Caco-2 (cell line): ENCODE measurements at regions not wholly inside any gene's neighbourhood (a gene's known extent, or its start where the extent isn't known, plus 50 kb on each side); places are given as distances from the start of the nearest gene placed in this dataset.

Experiments
- BruUV-seq: library from RNA; stranded (reverse); fragments of 400-500 nt; replicated peaks from 2 replicates; lab custom pipeline; 2021; lab: Mats Ljungman, UMichigan
- CTCF ChIA-PET: fragments of 300-600 bp; sonication (Branson Sonifier 250); formaldehyde crosslinking; loops from one replicate; lab custom pipeline; 2022; ENCODE audit warnings: antibody characterized with exemption; lab: Charles Lee
- POLR2A ChIA-PET: fragments of 300-600 bp; sonication (Branson Sonifier 250); formaldehyde crosslinking; loops from one replicate; lab custom pipeline; 2022; ENCODE audit warnings: antibody characterized with exemption; lab: Charles Lee
- DNase-seq, 2 experiments: peaks; one replicate each; pipeline versions ENCODE4 v3.0.0 to v3.0.0-alpha.2; 2020 to 2022
- H3K27me3 ChIP-seq: replicated peaks from 2 replicates; pipeline ENCODE4 v1.6.0; 2011; ENCODE audit warnings: low read length; ENCODE audit not compliant: control insufficient read depth, insufficient read depth
- H3K36me3 ChIP-seq: 2 replicates; pipeline ENCODE4 v1.5.1; 2011; ENCODE audit warnings: low read length; ENCODE audit not compliant: control insufficient read depth, insufficient read depth
- H3K4me1 ChIP-seq: fragments of 250-450 bp; sonication (Bioruptor Pico); 2 replicates; pipeline ENCODE4 v1.5.1; 2020; ENCODE audit warnings: mild to moderate bottlenecking
- H3K4me3 ChIP-seq: 2 replicates; pipeline ENCODE4 v1.5.1; 2011; ENCODE audit warnings: low read depth, mild to moderate bottlenecking, control low read depth, low read length
- H3K9me3 ChIP-seq: fragments of 250-450 bp; sonication (Bioruptor Pico); 2 replicates; pipeline ENCODE4 v1.5.1; 2020; ENCODE audit warnings: mild to moderate bottlenecking, moderate library complexity
- H3K27ac Mint-ChIP-seq: one replicate; pipeline ENCODE4 v1.8.0; 2022; ENCODE audit warnings: mixed read lengths; ENCODE audit not compliant: unreplicated experiment
- H3K27me3 Mint-ChIP-seq: one replicate; pipeline ENCODE4 v1.8.0; 2022; ENCODE audit warnings: mixed read lengths; ENCODE audit not compliant: insufficient read depth, unreplicated experiment
- H3K36me3 Mint-ChIP-seq: one replicate; pipeline ENCODE4 v1.8.0; 2022; ENCODE audit warnings: mild to moderate bottlenecking, mixed read lengths; ENCODE audit not compliant: insufficient read depth, unreplicated experiment
- H3K4me1 Mint-ChIP-seq: one replicate; pipeline ENCODE4 v1.8.0; 2022; ENCODE audit warnings: low read depth, mixed read lengths; ENCODE audit not compliant: unreplicated experiment
- H3K4me3 Mint-ChIP-seq: one replicate; pipeline ENCODE4 v1.8.0; 2022; ENCODE audit warnings: mild to moderate bottlenecking, moderate library complexity, mixed read lengths; ENCODE audit not compliant: unreplicated experiment
- H3K9me3 Mint-ChIP-seq: one replicate; pipeline ENCODE4 v1.8.0; 2022; ENCODE audit warnings: mixed read lengths; ENCODE audit not compliant: unreplicated experiment
- intact Hi-C: fragments of 100-400 bp; cut with micrococcal nuclease; formaldehyde crosslinking; loops from one replicate; pipeline ENCODE4 v1.10.0; 2022; ENCODE audit not compliant: unreplicated experiment
- TF ChIP-seq, protein P1 (sequence below), 2 experiments: fragments of 200-600 bp in 1 of 2; IDR thresholded peaks; 1 replicate in 1 of 2; 2 replicates in 1 of 2; pipeline versions ENCODE4 v1.5.1 to v1.8.0; 2011 to 2022; ENCODE audit warnings: antibody characterized with exemption in 1 of 2, control low read depth in 1 of 2, inconsistent platforms in 1 of 2, low read depth in 1 of 2, low read length in 1 of 2, mild to moderate bottlenecking in 1 of 2, moderate library complexity in 1 of 2; ENCODE audit not compliant: insufficient read depth in 1 of 2, severe bottlenecking in 1 of 2, unreplicated experiment in 1 of 2

DNA sequence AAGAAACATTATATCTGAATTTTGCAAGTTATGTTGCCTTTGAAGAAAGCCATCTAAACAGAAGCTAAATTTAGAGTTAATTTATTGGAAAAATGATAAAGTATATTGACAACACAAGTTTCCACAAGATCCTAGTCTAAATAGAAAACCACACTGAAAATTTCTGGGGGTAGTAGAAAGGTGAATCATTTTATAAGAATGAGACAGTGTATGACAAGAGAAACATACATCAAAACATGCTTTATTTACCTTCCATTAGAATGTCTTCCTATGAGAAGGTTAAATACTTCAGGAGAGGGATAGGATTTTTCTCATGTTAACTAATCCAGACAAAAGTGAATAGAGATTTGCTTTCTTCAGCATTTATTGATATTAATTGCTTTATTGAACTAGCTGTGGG, 1389.8 kb upstream of the ZEB2 start:
- no TSS peak for BruUV-seq
- ChIA-PET POLR2A (no interaction called here), CTCF (no interaction called here)
- H3K9me3 ChIP-seq, result no peaks in the 10 kb centered on the region
- no peak for DNase-seq
- TF ChIP-seq, protein P1, sequence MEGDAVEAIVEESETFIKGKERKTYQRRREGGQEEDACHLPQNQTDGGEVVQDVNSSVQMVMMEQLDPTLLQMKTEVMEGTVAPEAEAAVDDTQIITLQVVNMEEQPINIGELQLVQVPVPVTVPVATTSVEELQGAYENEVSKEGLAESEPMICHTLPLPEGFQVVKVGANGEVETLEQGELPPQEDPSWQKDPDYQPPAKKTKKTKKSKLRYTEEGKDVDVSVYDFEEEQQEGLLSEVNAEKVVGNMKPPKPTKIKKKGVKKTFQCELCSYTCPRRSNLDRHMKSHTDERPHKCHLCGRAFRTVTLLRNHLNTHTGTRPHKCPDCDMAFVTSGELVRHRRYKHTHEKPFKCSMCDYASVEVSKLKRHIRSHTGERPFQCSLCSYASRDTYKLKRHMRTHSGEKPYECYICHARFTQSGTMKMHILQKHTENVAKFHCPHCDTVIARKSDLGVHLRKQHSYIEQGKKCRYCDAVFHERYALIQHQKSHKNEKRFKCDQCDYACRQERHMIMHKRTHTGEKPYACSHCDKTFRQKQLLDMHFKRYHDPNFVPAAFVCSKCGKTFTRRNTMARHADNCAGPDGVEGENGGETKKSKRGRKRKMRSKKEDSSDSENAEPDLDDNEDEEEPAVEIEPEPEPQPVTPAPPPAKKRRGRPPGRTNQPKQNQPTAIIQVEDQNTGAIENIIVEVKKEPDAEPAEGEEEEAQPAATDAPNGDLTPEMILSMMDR (IDR thresholded peaks at IDR 0.05; ENCODE audit: insufficient read depth in 1 of 2, low read depth in 1 of 2, low read length in 1 of 2, severe bottlenecking in 1 of 2, unreplicated experiment in 1 of 2), result no peak
- H3K4me3 ChIP-seq, result no peak overlapping the region
- Mint-ChIP-seq H3K4me3 (no peak overlapping the region), H3K4me1 (no peaks in the 10 kb centered on the region), H3K36me3 (no peaks in the 10 kb centered on the region), H3K27ac (no peak overlapping the region), H3K27me3 (no peaks in the 10 kb centered on the region), H3K9me3 (no peaks in the 10 kb centered on the region)
- H3K4me1 ChIP-seq, result peaks cover 3% of the 10 kb centered on the region; the same call in 1 of the 2 replicates
- H3K27me3 ChIP-seq, result no peaks in the 10 kb centered on the region
- intact Hi-C loops, result no loop called here
- H3K36me3 ChIP-seq, result no peaks in the 10 kb centered on the region

DNA sequence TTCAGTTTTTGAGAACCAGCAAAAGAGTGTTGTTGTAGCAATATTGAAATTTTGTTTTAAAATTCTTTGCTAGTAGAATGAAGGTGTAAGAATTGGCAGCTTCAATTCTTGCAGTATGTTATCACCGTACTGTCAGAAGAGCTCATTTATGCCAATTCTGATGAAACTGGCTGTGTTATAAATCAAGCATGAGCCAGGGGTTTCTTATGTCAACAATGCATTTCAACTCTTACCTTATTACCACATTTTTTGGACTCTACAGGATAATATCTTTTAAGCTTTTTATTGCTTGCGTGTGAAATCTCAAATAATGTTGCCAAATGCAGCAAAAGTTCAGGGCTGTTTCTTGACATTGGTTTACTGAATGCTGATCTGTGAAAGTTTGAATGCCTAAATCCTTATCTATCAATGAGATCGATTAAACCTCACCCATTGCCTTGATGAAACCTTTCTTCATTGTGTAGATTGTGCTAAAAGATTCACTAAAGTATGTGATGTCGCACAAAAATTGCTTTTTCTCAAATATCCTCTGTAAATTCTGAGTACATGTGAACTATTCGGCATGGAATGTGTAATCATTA, 1389.3 kb upstream of the ZEB2 start:
- ChIA-PET CTCF (no interaction called here), POLR2A (no interaction called here)
- Mint-ChIP-seq H3K9me3 (no peaks in the 10 kb centered on the region), H3K27ac (no peak overlapping the region), H3K36me3 (no peaks in the 10 kb centered on the region), H3K4me3 (no peak overlapping the region), H3K27me3 (no peaks in the 10 kb centered on the region), H3K4me1 (no peaks in the 10 kb centered on the region)
- Histone ChIP-seq H3K27me3 (no peaks in the 10 kb centered on the region), H3K4me3 (no peak overlapping the region), H3K4me1 (peaks cover 3% of the 10 kb centered on the region; the same call in 1 of the 2 replicates), H3K36me3 (no peaks in the 10 kb centered on the region), H3K9me3 (no peaks in the 10 kb centered on the region)
- TF ChIP-seq, protein P1 (IDR thresholded peaks at IDR 0.05; ENCODE audit: insufficient read depth in 1 of 2, low read depth in 1 of 2, low read length in 1 of 2, severe bottlenecking in 1 of 2, unreplicated experiment in 1 of 2), result no peak
- BruUV-seq, result no TSS peak
- DNase-seq, result no peak
- intact Hi-C loops, result no loop called here

DNA sequence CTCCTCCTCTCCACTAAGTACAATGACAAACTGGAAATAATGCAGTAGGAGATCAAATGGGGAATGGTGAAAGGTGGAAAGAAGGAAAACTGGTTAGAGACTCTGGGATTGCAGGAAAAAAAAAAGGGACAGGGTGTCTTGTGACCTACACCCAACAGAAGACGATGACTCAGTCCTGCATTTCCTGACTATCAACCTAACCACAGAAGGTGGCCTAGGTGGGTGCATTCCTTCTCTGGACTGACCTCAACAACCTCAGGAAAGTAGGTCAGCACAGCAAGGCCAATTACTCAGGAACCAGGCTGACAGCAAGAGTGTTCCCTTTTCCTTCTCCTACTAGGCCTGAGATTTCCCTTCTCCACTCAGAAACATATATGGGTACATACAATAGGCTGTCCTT, 1386.4 kb upstream of the ZEB2 start:
- H3K36me3 Mint-ChIP-seq, result no peaks in the 10 kb centered on the region

More for the DNA sequence above, 1386.4 kb upstream of the ZEB2 start:
- no peaks in the 10 kb centered on the region for H3K27me3 ChIP-seq
- intact Hi-C loops, result no loop called here
- no peaks in the 10 kb centered on the region for H3K4me1 Mint-ChIP-seq
- TF ChIP-seq, protein P1 (IDR thresholded peaks at IDR 0.05; ENCODE audit: insufficient read depth in 1 of 2, low read depth in 1 of 2, low read length in 1 of 2, severe bottlenecking in 1 of 2, unreplicated experiment in 1 of 2), result no peak
- H3K4me1 ChIP-seq, result peaks cover 3% of the 10 kb centered on the region; the same call in 1 of the 2 replicates
- POLR2A ChIA-PET, result no interaction called here
- H3K4me3 ChIP-seq, result no peak overlapping the region
- CTCF ChIA-PET, result no interaction called here
- H3K36me3 ChIP-seq, result no peaks in the 10 kb centered on the region
- BruUV-seq, result no TSS peak
- H3K4me3 Mint-ChIP-seq, result no peak overlapping the region
- H3K9me3 Mint-ChIP-seq, result no peaks in the 10 kb centered on the region
- H3K9me3 ChIP-seq, result no peaks in the 10 kb centered on the region
- peak; percentile 16 to 41 for DNase-seq
- no peak overlapping the region for H3K27ac Mint-ChIP-seq
- no peaks in the 10 kb centered on the region for H3K27me3 Mint-ChIP-seq
